ENCODE measurements at regions not wholly inside any gene's neighbourhood (a gene's known extent, or its start where the extent isn't known, plus 50 kb on each side); places are given as distances from the start of the nearest gene placed in this dataset.

DNA sequence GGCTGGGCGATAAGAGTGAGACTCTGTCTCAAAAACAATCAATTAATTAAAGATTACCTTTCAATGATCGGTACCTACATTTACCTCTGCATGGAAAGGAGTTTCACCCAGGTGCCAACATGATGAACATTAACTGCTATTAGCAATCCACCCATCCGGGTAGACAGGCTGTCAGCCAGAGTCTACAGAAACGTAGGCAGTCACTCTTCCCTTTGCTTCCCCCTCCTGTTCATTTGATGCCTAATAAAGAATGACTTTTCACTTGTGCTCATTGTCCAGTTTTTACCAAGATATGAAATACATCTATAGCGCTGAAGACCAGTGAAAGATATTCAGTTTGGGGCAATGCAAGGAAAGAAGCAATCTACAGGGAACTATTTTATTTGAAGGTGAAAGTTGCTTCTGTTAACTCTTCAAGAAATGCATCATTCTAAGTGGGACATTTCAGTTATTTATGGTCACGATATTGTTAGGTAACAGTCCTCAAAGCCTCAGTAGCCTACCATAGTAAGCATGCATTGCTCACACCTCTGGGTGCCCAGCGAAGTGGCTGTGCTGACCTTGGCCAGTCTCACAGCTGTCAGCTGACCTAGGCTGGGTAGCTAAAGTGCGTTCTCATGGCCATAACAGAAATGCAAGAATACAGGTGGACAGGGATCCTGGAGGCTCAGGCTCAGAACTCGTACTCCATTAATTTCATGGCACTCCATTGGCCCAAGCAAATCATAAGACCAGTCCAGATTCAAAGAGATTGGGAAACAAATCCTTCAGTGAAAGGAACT lies 87.2 kb upstream of the DMRT1 start:
- TF ChIP-seq, protein P1, sequence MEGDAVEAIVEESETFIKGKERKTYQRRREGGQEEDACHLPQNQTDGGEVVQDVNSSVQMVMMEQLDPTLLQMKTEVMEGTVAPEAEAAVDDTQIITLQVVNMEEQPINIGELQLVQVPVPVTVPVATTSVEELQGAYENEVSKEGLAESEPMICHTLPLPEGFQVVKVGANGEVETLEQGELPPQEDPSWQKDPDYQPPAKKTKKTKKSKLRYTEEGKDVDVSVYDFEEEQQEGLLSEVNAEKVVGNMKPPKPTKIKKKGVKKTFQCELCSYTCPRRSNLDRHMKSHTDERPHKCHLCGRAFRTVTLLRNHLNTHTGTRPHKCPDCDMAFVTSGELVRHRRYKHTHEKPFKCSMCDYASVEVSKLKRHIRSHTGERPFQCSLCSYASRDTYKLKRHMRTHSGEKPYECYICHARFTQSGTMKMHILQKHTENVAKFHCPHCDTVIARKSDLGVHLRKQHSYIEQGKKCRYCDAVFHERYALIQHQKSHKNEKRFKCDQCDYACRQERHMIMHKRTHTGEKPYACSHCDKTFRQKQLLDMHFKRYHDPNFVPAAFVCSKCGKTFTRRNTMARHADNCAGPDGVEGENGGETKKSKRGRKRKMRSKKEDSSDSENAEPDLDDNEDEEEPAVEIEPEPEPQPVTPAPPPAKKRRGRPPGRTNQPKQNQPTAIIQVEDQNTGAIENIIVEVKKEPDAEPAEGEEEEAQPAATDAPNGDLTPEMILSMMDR (IDR thresholded peaks at IDR 0.05) = no peak
- H3K36me3 ChIP-seq (ENCODE audit: low read depth) = no peaks in the 10 kb centered on the region
- ATAC-seq (no peak), DNase-seq (no peak)
- H3K9me3 ChIP-seq = no peaks in the 10 kb centered on the region
- peaks cover 10% of the 10 kb centered on the region for H3K4me1 ChIP-seq (ENCODE audit: low read depth)
- intact Hi-C loops (cut with DNase I, micrococcal nuclease) = loop anchor here in 1 of 2 donors (5.0 kb wide), 1 partner anchor 137 kb away; no protein-coding TSS in a partner anchor
- H3K4me3 ChIP-seq = no peak overlapping the region

DNA sequence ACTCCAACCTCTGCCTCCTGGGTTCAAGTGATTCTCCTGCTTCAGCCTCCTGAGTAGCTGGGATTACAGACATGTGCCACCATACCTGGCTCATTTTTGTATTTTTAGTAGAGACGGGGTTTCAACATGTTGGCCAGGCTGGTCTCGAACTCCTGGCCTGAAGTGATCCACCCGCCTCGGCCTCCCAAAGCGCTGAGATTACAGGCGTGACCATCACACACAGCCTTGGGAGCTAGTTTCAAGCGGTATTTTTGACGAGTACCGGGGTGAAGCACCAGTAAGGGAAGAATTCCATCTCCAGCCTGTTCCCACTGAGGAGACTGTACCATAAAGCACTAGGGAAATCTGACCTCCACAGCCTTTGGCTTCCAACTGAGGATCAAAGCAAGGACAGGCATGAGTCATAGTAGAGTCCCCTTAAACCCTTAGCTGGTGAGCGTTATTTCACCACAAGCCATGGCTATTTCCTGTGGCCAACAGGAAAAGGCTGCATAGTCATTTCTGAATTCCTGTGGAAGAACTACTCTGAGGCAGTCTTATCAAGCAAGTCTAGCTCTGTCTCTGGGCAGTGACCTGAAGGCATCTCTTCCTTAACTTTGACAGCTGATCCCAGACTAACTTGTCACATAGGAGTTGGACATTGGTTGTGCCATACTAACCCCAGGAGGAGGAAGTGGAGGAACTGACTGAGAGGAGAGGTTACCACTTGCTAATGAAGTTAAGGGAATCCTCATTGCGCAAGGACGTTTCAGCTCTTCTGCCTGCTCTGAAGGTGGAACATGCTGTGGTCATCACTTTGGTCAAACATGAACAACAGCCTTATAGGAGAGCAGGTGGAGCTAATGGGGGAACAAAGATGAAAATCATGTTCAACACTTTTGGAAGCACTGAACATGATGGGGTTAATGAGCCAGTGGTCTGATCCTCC lies 85.8 kb upstream of the DMRT1 start:
- no peaks in the 10 kb centered on the region for H3K9me3 ChIP-seq
- ATAC-seq = peak; percentile 23
- no peaks in the 10 kb centered on the region for H3K36me3 ChIP-seq (ENCODE audit: low read depth)
- H3K4me1 ChIP-seq (ENCODE audit: low read depth) = peaks cover 6% of the 10 kb centered on the region
- TF ChIP-seq, protein P1 (IDR thresholded peaks at IDR 0.05) = no peak
- intact Hi-C loops (cut with DNase I, micrococcal nuclease) = loop anchor here in 1 of 2 donors (5.0 kb wide), 1 partner anchor 143 kb away; no protein-coding TSS in a partner anchor
- no peak for DNase-seq
- no peak overlapping the region for H3K4me3 ChIP-seq

DNA sequence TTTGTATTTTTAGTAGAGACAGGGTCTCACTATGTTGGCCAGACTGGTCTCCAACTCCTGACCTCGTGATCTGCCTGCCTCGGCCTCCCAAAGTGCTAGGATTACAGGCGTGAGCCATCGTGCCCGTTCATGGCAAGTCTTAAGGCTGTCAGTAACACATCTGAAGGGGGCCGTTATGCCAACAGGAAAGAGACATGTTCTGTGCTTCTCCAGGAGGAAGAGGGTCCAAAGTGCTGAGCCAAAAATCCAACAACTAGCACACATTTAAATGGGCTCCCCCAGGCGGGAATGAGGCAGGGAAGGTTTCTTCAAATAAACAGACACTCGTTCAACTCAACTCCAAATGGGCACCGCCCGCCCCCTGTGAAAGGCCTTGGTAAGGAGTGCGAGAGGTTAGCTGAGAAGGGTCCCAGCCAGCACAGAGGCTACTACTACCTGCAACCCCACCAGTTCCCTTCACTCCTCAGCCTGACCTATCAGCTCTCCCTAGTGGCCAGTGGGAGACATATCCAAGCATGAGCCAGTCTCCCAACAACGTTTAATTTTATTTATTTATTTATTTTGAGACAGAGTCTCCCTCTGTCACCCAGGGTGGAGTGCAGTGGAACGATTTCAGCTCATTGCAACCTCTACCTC lies 84.1 kb upstream of the DMRT1 start:
- no peaks in the 10 kb centered on the region for H3K4me1 ChIP-seq (ENCODE audit: low read depth)
- ATAC-seq = peak; percentile 71
- TF ChIP-seq, protein P1 (IDR thresholded peaks at IDR 0.05) = no peak
- no peaks in the 10 kb centered on the region for H3K36me3 ChIP-seq (ENCODE audit: low read depth)
- no peak overlapping the region for H3K4me3 ChIP-seq
- peak in 1 of 3 donors; percentile 21 for DNase-seq
- intact Hi-C loops (cut with DNase I, micrococcal nuclease) = loop anchor here in 1 of 2 donors (5.0 kb wide), 1 partner anchor 145 kb away; no protein-coding TSS in a partner anchor
- H3K9me3 ChIP-seq = no peaks in the 10 kb centered on the region

DNA sequence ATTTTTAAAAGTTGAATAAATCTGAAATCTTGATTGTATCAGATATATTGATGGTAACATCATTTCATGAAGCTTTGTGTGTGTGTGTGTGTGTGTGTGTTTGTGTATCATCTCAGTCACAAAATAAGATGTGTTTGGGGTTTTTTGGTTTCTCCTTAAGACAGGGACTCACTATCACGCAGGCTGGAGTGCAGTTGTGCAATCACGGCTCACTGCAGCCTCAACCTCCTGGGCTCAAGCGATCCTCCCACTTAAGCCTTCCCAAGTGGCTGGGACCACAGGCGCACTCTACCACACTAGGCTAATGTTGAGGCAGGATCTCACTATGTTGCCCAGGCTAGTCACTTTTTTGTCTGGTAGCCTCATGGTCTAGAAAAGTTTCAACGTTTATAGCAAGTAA lies 83.4 kb upstream of the DMRT1 start:
- H3K4me3 ChIP-seq = no peak overlapping the region
- no peaks in the 10 kb centered on the region for H3K4me1 ChIP-seq (ENCODE audit: low read depth)
- intact Hi-C loops (cut with DNase I, micrococcal nuclease) = loop anchor here in 1 of 2 donors (5.0 kb wide), 1 partner anchor 146 kb away; no protein-coding TSS in a partner anchor
- DNase-seq (no peak), ATAC-seq (no peak)
- TF ChIP-seq, protein P1 (IDR thresholded peaks at IDR 0.05) = no peak
- H3K36me3 ChIP-seq (ENCODE audit: low read depth) = no peaks in the 10 kb centered on the region
- H3K9me3 ChIP-seq = no peaks in the 10 kb centered on the region

DNA sequence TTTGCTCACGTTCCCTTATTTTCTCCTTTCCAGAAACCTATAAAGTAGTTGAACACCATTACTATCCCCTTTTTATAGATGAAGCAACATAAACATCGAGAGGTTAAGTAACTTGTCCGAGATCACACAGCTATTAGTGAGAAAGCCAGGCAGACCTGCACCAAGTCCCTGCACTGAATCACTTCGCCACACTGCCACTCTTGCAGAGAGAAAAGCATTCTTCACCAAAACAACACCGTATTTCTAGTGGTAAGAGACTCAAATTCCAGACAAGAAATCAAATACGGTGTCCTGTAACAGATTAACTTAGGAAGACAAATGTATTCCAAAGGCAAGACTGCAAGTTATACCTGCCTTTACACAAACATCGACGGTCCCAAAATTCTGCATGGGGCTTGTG lies 82.0 kb upstream of the DMRT1 start:
- H3K4me3 ChIP-seq = no peak overlapping the region
- H3K9me3 ChIP-seq = no peaks in the 10 kb centered on the region
- intact Hi-C loops (cut with DNase I, micrococcal nuclease) = loop anchor here in 1 of 2 donors (5.0 kb wide), 1 partner anchor 147 kb away; no protein-coding TSS in a partner anchor
- TF ChIP-seq, protein P1 (IDR thresholded peaks at IDR 0.05) = no peak
- no peaks in the 10 kb centered on the region for H3K4me1 ChIP-seq (ENCODE audit: low read depth)
- H3K36me3 ChIP-seq (ENCODE audit: low read depth) = no peaks in the 10 kb centered on the region
- no peak for DNase-seq
- no peak for ATAC-seq
